Keratinocyte (primary cell): ENCODE measurements at regions not wholly inside any gene's neighbourhood (a gene's known extent, or its start where the extent isn't known, plus 50 kb on each side); places are given as distances from the start of the nearest gene placed in this dataset.
A peak's percentile ranks its signal among the peaks of the same experiment; 100 is the strongest.

Experiments
- DNase-seq: peaks from one replicate; pipeline ENCODE4 v3.0.0-alpha.2; 2011; ENCODE audit warnings: low read depth, missing footprints, low spot score
- FAIRE-seq: peaks from 2 replicates; lab custom pipeline; 2011; peaks lifted over from hg19 to GRCh38; lab: Jason Lieb, UNC
- H2AFZ ChIP-seq: 2 replicates; pipeline ENCODE4 v1.6.0; 2012; ENCODE audit warnings: low read length, control low read depth, inconsistent platforms; ENCODE audit not compliant: control insufficient read depth
- H3K27ac ChIP-seq: 2 replicates; pipeline ENCODE4 v1.5.1; 2011; ENCODE audit warnings: low read length; ENCODE audit not compliant: control insufficient read depth, insufficient read depth
- H3K27me3 ChIP-seq: 3 replicates; pipeline ENCODE4 v1.6.0; 2011; ENCODE audit warnings: low read length; ENCODE audit not compliant: control insufficient read depth, insufficient read depth; ENCODE audit errors: extremely low read depth
- H3K36me3 ChIP-seq, 2 experiments: 2 replicates in 1 of 2; 3 replicates in 1 of 2; pipeline ENCODE4 v1.5.1; 2011; ENCODE audit warnings: low read length in 2 of 2, mild to moderate bottlenecking in 1 of 2; ENCODE audit not compliant: control insufficient read depth in 2 of 2, insufficient read depth in 2 of 2; ENCODE audit errors: extremely low read depth in 1 of 2
- H3K4me1 ChIP-seq: 3 replicates; pipeline ENCODE4 v1.5.1; 2011; ENCODE audit warnings: low read length; ENCODE audit not compliant: control insufficient read depth, insufficient read depth; ENCODE audit errors: extremely low read depth
- H3K4me2 ChIP-seq: 3 replicates; pipeline ENCODE4 v1.6.0; 2011; ENCODE audit warnings: low read depth, low read length; ENCODE audit not compliant: control insufficient read depth, insufficient read depth; ENCODE audit errors: extremely low read depth
- H3K4me3 ChIP-seq, 3 experiments: fragments of 200-600 bp in 1 of 3; sonication (generic) in 1 of 3; 2 replicates in 2 of 3; 3 replicates in 1 of 3; pipeline ENCODE4 v1.5.1; 2011 to 2016; ENCODE audit warnings: low read length in 3 of 3, mild to moderate bottlenecking in 3 of 3, control low read depth in 2 of 3, inconsistent platforms in 1 of 3, low read depth in 1 of 3, mixed read lengths in 1 of 3, mixed run types in 1 of 3, moderate library complexity in 1 of 3; ENCODE audit not compliant: control insufficient read depth in 2 of 3, insufficient read depth in 2 of 3; ENCODE audit errors: extremely low read depth in 1 of 3
- H3K79me2 ChIP-seq: 2 replicates; pipeline ENCODE4 v1.6.0; 2012; ENCODE audit warnings: low read length; ENCODE audit not compliant: control insufficient read depth, insufficient read depth
- H3K9ac ChIP-seq: 3 replicates; pipeline ENCODE4 v1.6.0; 2011; ENCODE audit warnings: low read length; ENCODE audit not compliant: control insufficient read depth, insufficient read depth; ENCODE audit errors: extremely low read depth
- H3K9me1 ChIP-seq: 3 replicates; pipeline ENCODE4 v1.6.0; 2011; ENCODE audit warnings: low read length; ENCODE audit not compliant: control insufficient read depth, insufficient read depth; ENCODE audit errors: extremely low read depth
- H3K9me3 ChIP-seq: 2 replicates; pipeline ENCODE4 v1.5.1; 2012; ENCODE audit warnings: low read depth, low read length; ENCODE audit not compliant: control insufficient read depth
- H4K20me1 ChIP-seq: 3 replicates; pipeline ENCODE4 v1.6.0; 2011; ENCODE audit warnings: low read length; ENCODE audit not compliant: control insufficient read depth, insufficient read depth; ENCODE audit errors: extremely low read depth
- CTCF ChIP-seq, 3 experiments: IDR thresholded peaks in 1 of 3; conservative IDR thresholded peaks in 1 of 3; optimal IDR thresholded peaks in 1 of 3; 2 replicates in 2 of 3; 3 replicates in 1 of 3; pipeline versions ENCODE3 to v1.5.1; 2011; ENCODE audit warnings: low read length in 3 of 3, mild to moderate bottlenecking in 3 of 3, moderate library complexity in 2 of 3, control low read depth in 1 of 3, inconsistent platforms in 1 of 3; ENCODE audit not compliant: insufficient read depth in 2 of 3; ENCODE audit errors: extremely low read depth in 1 of 3
- EZH2 ChIP-seq: IDR thresholded peaks from one replicate; pipeline ENCODE4 v1.6.1; 2012; ENCODE audit warnings: inconsistent platforms, mild to moderate bottlenecking, low read length, moderate library complexity
- dilution Hi-C: fragments of 300-500 bp; cut with MboI; formaldehyde crosslinking; loops from one replicate; pipeline ENCODE4 v1.7.0; 2020; ENCODE audit warnings: low sequenced_read_pairs; ENCODE audit not compliant: extremely low pct_ligation_motif_present

GRCh38 chrX:131630534-131630933 lies 86.7 kb downstream of the OR13H1 start:
- H3K4me2 ChIP-seq = no peak overlapping the region
- dilution Hi-C loops = no loop called here
- H3K9me1 ChIP-seq = no peaks in the 10 kb centered on the region
- no peak overlapping the region for H3K27ac ChIP-seq
- no peaks in the 10 kb centered on the region for H4K20me1 ChIP-seq
- H3K36me3 ChIP-seq = no peaks in the 10 kb centered on the region
- H3K27me3 ChIP-seq = no peaks in the 10 kb centered on the region
- FAIRE-seq = no peak
- H3K4me1 ChIP-seq = no peaks in the 10 kb centered on the region
- H2AFZ ChIP-seq = no peak overlapping the region
- H3K9me3 ChIP-seq = no peaks in the 10 kb centered on the region
- DNase-seq = no peak
- no peaks in the 10 kb centered on the region for H3K79me2 ChIP-seq
- H3K4me3 ChIP-seq = no peak overlapping the region
- H3K9ac ChIP-seq = no peak overlapping the region
- no peak for TF ChIP-seq CTCF (optimal IDR thresholded peaks at IDR 0.05 in 1 of 3, IDR thresholded peaks at IDR 0.05 in 1 of 3, conservative IDR thresholded peaks at IDR 0.05 in 1 of 3; ENCODE audit: extremely low read depth in 1 of 3, insufficient read depth in 2 of 3, low read length in 3 of 3)

GRCh38 chrX:131633285-131633917 lies 89.5 kb downstream of the OR13H1 start:
- Histone ChIP-seq H3K27me3 (no peaks in the 10 kb centered on the region), H3K9me1 (no peaks in the 10 kb centered on the region), H3K79me2 (no peaks in the 10 kb centered on the region), H2AFZ (no peak overlapping the region), H3K9me3 (no peaks in the 10 kb centered on the region), H3K4me1 (no peaks in the 10 kb centered on the region), H4K20me1 (no peaks in the 10 kb centered on the region), H3K4me3 (no peak overlapping the region), H3K36me3 (no peaks in the 10 kb centered on the region), H3K27ac (no peak overlapping the region), H3K9ac (no peak overlapping the region), H3K4me2 (no peak overlapping the region)
- DNase-seq (peak; percentile 2), FAIRE-seq (no peak)
- peak; percentile 86 to 92 (median 92) for TF ChIP-seq CTCF (optimal IDR thresholded peaks at IDR 0.05 in 1 of 3, IDR thresholded peaks at IDR 0.05 in 1 of 3, conservative IDR thresholded peaks at IDR 0.05 in 1 of 3; ENCODE audit: extremely low read depth in 1 of 3, insufficient read depth in 2 of 3, low read length in 3 of 3)
- TF ChIP-seq EZH2 = no peak
- dilution Hi-C loops = no loop called here
